Ishikawa (cell line): ENCODE measurements at regions not wholly inside any gene's neighbourhood (a gene's known extent, or its start where the extent isn't known, plus 50 kb on each side); places are given as distances from the start of the nearest gene placed in this dataset.

Experiments
- CEBPB ChIP-seq: IDR thresholded peaks from 2 replicates; pipeline ENCODE4 v1.6.1; 2012
- TCF12 ChIP-seq: IDR thresholded peaks from 2 replicates; pipeline ENCODE4 v1.6.1; 2012; ENCODE audit warnings: low read depth
- ZBTB7A ChIP-seq: IDR thresholded peaks from 2 replicates; pipeline ENCODE4 v1.6.1; 2012; ENCODE audit warnings: low read depth
- TF ChIP-seq, protein P1 (sequence below): IDR thresholded peaks from 2 replicates; pipeline ENCODE4 v1.6.1; 2012

DNA sequence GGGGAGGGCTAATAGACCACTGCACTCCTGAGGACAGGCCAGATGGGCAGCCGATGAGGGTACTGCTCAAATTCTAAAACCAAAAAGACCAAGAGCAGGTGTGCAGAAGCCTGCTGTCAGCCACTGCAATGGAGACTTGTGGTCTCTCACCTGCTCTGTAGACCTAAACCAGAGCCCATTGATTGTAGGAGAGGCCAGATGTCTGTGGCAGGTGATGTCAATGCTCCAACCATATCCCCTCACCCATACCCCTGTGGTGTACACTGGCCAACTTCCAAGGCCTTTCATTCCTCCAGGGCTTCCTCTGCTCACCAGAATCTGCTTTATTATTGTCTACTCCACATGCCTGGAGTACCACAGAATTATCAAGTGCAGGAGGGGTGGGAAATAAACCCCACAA lies 116.9 kb upstream of the CHST15 start:
- TF ChIP-seq ZBTB7A = no peak
- TF ChIP-seq TCF12 = no peak
- TF ChIP-seq, protein P1, sequence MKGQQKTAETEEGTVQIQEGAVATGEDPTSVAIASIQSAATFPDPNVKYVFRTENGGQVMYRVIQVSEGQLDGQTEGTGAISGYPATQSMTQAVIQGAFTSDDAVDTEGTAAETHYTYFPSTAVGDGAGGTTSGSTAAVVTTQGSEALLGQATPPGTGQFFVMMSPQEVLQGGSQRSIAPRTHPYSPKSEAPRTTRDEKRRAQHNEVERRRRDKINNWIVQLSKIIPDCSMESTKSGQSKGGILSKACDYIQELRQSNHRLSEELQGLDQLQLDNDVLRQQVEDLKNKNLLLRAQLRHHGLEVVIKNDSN = no peak
- no peak for TF ChIP-seq CEBPB
